HCT116 (cell line): ENCODE measurements at regions not wholly inside any gene's neighbourhood (a gene's known extent, or its start where the extent isn't known, plus 50 kb on each side); places are given as distances from the start of the nearest gene placed in this dataset.

ENCODE experiments used
- ATAC-seq: fragments of 200-7000 bp; cut with Tn5 transposase; 2 replicates; pipeline ENCODE4 v1.9.1; 2020; ENCODE audit warnings: mild to moderate bottlenecking, moderate library complexity
- BruUV-seq: library from RNA; stranded (reverse); fragments of 400-500 nt; replicated peaks from 2 replicates; lab custom pipeline; 2021; lab: Mats Ljungman, UMichigan
- CTCF ChIA-PET: fragments of 300-600 bp; sonication (Branson Sonifier 250); formaldehyde crosslinking; loops from one replicate; lab custom pipeline; 2021; ENCODE audit warnings: antibody characterized with exemption; lab: Charles Lee
- POLR2A ChIA-PET: fragments of 300-600, 350-600 bp; sonication (Branson Sonifier 250); formaldehyde crosslinking; loops from one replicate; lab custom pipeline; 2021; ENCODE audit warnings: antibody characterized with exemption; lab: Charles Lee
- RAD21 ChIA-PET, 2 experiments: fragments of 300-600 bp; sonication (Branson Sonifier 250); formaldehyde crosslinking; loops; one replicate each; lab custom pipeline; 2023; ENCODE audit warnings: low total read pairs in 2 of 2; ENCODE audit not compliant: uncharacterized antibody in 2 of 2, unreplicated experiment in 2 of 2, low non-redundant PET in 1 of 2; lab: Charles Lee
- DNase-seq: peaks from one replicate; pipeline ENCODE4 v3.0.0-alpha.2; 2010; ENCODE audit warnings: low read depth, low spot score
- H2AFZ ChIP-seq: fragments of 200-600 bp; shearing (Covaris generic), sonication (generic); 2 replicates; pipeline ENCODE4 v1.6.1; 2017; ENCODE audit warnings: low read depth, mixed run types, mixed read lengths, antibody characterized with exemption, low read length; ENCODE audit not compliant: poor library complexity, severe bottlenecking
- H3K27ac ChIP-seq: 2 replicates; pipeline ENCODE4 v1.5.1; 2012; ENCODE audit warnings: low read depth, low read length
- H3K27me3 ChIP-seq: fragments of 200-600 bp; sonication (generic); 2 replicates; pipeline ENCODE4 v1.6.1; 2016; ENCODE audit warnings: mixed run types, low read length, mixed read lengths; ENCODE audit not compliant: insufficient read depth
- H3K36me3 ChIP-seq, 2 experiments: fragments of 200-500 bp in 1 of 2; fragments of 200-600 bp in 1 of 2; sonication (Bioruptor generic) in 1 of 2; sonication (generic) in 1 of 2; 2 replicates each; pipeline versions ENCODE4 v1.5.1 to v1.6.1; 2014 to 2016; ENCODE audit warnings: low read length in 2 of 2, inconsistent platforms in 1 of 2, mixed read lengths in 1 of 2, mixed run types in 1 of 2; ENCODE audit not compliant: insufficient read depth in 2 of 2, control insufficient read depth in 1 of 2
- H3K4me1 ChIP-seq, 2 experiments: fragments of 200-600 bp in 1 of 2; sonication (generic) in 1 of 2; 2 replicates each; pipeline versions ENCODE4 v1.5.1 to v1.6.1; 2012 to 2017; ENCODE audit warnings: low read length in 2 of 2, inconsistent platforms in 1 of 2, mild to moderate bottlenecking in 1 of 2, mixed read lengths in 1 of 2, mixed run types in 1 of 2, moderate library complexity in 1 of 2; ENCODE audit not compliant: insufficient read depth in 2 of 2, control insufficient read depth in 1 of 2
- H3K4me2 ChIP-seq: fragments of 200-600 bp; sonication (generic); 2 replicates; pipeline ENCODE4 v1.6.1; 2017; ENCODE audit warnings: mixed run types, low read length, mixed read lengths
- H3K4me3 ChIP-seq, 2 experiments: fragments of 200-600 bp in 1 of 2; sonication (generic) in 1 of 2; replicated peaks in 1 of 2; 2 replicates each; pipeline ENCODE4 v1.5.1; 2011 to 2016; ENCODE audit warnings: low read length in 2 of 2, control low read depth in 1 of 2, low read depth in 1 of 2, mild to moderate bottlenecking in 1 of 2, mixed read lengths in 1 of 2, mixed run types in 1 of 2
- H3K79me2 ChIP-seq: fragments of 200-600 bp; sonication (generic); 2 replicates; pipeline ENCODE4 v1.6.1; 2017; ENCODE audit warnings: mild to moderate bottlenecking, mixed run types, low read length, moderate library complexity, mixed read lengths; ENCODE audit not compliant: insufficient read depth
- H3K9ac ChIP-seq: fragments of 200-600 bp; sonication (generic); 2 replicates; pipeline ENCODE4 v1.6.1; 2016; ENCODE audit warnings: low read length, mixed read lengths
- H3K9me2 ChIP-seq: fragments of 200-600 bp; sonication (generic), shearing (Covaris generic); 2 replicates; pipeline ENCODE4 v1.6.1; 2017; ENCODE audit warnings: mixed run types, mild to moderate bottlenecking, moderate library complexity; ENCODE audit not compliant: insufficient read depth
- H3K9me3 ChIP-seq, 2 experiments: fragments of 200-500 bp in 1 of 2; fragments of 200-600 bp in 1 of 2; sonication (Bioruptor generic) in 1 of 2; sonication (generic) in 1 of 2; 2 replicates each; pipeline ENCODE4 v1.6.1; 2014 to 2017; ENCODE audit warnings: low read length in 2 of 2, mixed read lengths in 2 of 2, inconsistent platforms in 1 of 2, low read depth in 1 of 2, mild to moderate bottlenecking in 1 of 2, mixed run types in 1 of 2, moderate library complexity in 1 of 2; ENCODE audit not compliant: control insufficient read depth in 1 of 2, insufficient read depth in 1 of 2
- H4K20me1 ChIP-seq: fragments of 200-600 bp; sonication (generic), shearing (Covaris generic); 2 replicates; pipeline ENCODE4 v1.6.1; 2017; ENCODE audit warnings: mixed run types, mild to moderate bottlenecking, moderate library complexity; ENCODE audit not compliant: insufficient read depth
- CBX3 ChIP-seq: IDR thresholded peaks from 2 replicates; pipeline ENCODE4 v1.6.1; 2012; ENCODE audit warnings: low read depth
- CEBPB ChIP-seq: IDR thresholded peaks from 2 replicates; pipeline ENCODE4 v1.6.1; 2012; ENCODE audit warnings: low read depth
- CTCF ChIP-seq, 3 experiments: fragments of 200-600 bp in 1 of 3; sonication (generic) in 1 of 3; IDR thresholded peaks in 2 of 3; conservative IDR thresholded peaks in 1 of 3; 2 replicates each; pipeline ENCODE4 v1.5.1; 2012 to 2017; ENCODE audit warnings: low read depth in 2 of 3, low read length in 2 of 3, antibody characterized with exemption in 1 of 3, borderline replicate concordance in 1 of 3, control low read depth in 1 of 3, mild to moderate bottlenecking in 1 of 3, mixed read lengths in 1 of 3, mixed run types in 1 of 3, moderate library complexity in 1 of 3; ENCODE audit not compliant: insufficient read depth in 1 of 3
- EGR1 ChIP-seq: IDR thresholded peaks from 2 replicates; pipeline ENCODE4 v1.6.1; 2012; ENCODE audit warnings: low read depth
- EZH2phosphoT487 ChIP-seq: fragments of 200-600 bp; IDR thresholded peaks from 2 replicates; pipeline ENCODE4 v1.6.1; 2018; ENCODE audit warnings: antibody characterized with exemption, borderline replicate concordance
- FOSL1 ChIP-seq: IDR thresholded peaks from 2 replicates; pipeline ENCODE4 v1.6.1; 2012; ENCODE audit warnings: low read depth
- JUND ChIP-seq: IDR thresholded peaks from 2 replicates; pipeline ENCODE4 v1.6.1; 2012
- RAD21 ChIP-seq: IDR thresholded peaks from 2 replicates; pipeline ENCODE4 v1.6.1; 2012; ENCODE audit warnings: low read depth, mild to moderate bottlenecking
- SIN3A ChIP-seq: IDR thresholded peaks from 2 replicates; pipeline ENCODE4 v1.6.1; 2012; ENCODE audit warnings: low read depth
- SRF ChIP-seq: IDR thresholded peaks from 2 replicates; pipeline ENCODE4 v1.6.1; 2012; ENCODE audit warnings: low read depth
- YY1 ChIP-seq: IDR thresholded peaks from 2 replicates; pipeline ENCODE4 v1.6.1; 2011; ENCODE audit warnings: low read length, low read depth, moderate library complexity, mild to moderate bottlenecking; ENCODE audit not compliant: insufficient replicate concordance; ENCODE audit errors: extremely low read depth
- ZBTB33 ChIP-seq: IDR thresholded peaks from 2 replicates; pipeline ENCODE4 v1.6.1; 2011; ENCODE audit warnings: mild to moderate bottlenecking, low read length, moderate library complexity; ENCODE audit not compliant: insufficient replicate concordance; ENCODE audit errors: extremely low read depth
- ZFX ChIP-seq: fragments of 450-650 bp; IDR thresholded peaks from 2 replicates; pipeline ENCODE4 v1.6.1; 2017
- intact Hi-C: fragments of 100-400 bp; cut with micrococcal nuclease; formaldehyde crosslinking; loops from 2 replicates; pipeline ENCODE4 v1.10.0; 2022
- TF ChIP-seq, protein P1 (sequence below): IDR thresholded peaks from 2 replicates; pipeline ENCODE4 v1.6.1; 2012

GRCh38 chr1:98253145-98253544, 332.3 kb upstream of the DPYD start:
- RAD21 ChIA-PET = no interaction called here
- Histone ChIP-seq H3K9me2 (no peaks in the 10 kb centered on the region), H3K4me1 (no peaks in the 10 kb centered on the region), H2AFZ (no peak overlapping the region), H3K27me3 (no peaks in the 10 kb centered on the region), H3K9me3 (no peaks in the 10 kb centered on the region), H3K79me2 (no peaks in the 10 kb centered on the region), H3K4me2 (no peak overlapping the region), H4K20me1 (no peaks in the 10 kb centered on the region), H3K27ac (no peak overlapping the region), H3K9ac (no peak overlapping the region), H3K4me3 (no peak overlapping the region), H3K36me3 (no peaks in the 10 kb centered on the region)
- POLR2A ChIA-PET = no interaction called here
- no peak for DNase-seq
- ATAC-seq = no peak
- TF ChIP-seq EGR1 = no peak
- TF ChIP-seq EZH2phosphoT487 = no peak
- no peak for TF ChIP-seq SIN3A
- TF ChIP-seq CBX3 = no peak
- TF ChIP-seq FOSL1 = no peak
- TF ChIP-seq SRF = no peak
- TF ChIP-seq, protein P1, sequence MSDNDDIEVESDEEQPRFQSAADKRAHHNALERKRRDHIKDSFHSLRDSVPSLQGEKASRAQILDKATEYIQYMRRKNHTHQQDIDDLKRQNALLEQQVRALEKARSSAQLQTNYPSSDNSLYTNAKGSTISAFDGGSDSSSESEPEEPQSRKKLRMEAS = no peak
- no peak for TF ChIP-seq ZFX
- no TSS peak for BruUV-seq
- intact Hi-C loops = no loop called here
- CTCF ChIA-PET = no interaction called here

DNA sequence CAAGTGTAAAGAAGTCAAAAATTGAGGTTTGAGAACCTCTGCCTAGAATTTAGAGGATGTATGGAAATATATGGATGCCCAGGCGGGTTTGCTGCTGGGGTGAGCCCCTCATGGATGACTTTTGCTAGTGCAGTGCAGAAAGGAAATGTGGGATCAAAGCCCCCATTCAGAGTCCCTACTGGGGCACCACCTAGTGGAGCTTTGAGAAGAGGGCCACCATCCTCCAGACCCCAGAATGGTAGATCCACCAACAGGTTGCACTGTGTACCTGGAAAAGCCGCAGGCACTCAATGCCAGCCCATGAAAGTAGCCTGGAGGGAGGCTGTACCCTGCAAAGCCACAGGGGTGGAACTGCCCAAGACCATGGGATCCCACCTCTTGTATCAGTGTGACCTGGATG, 330.7 kb upstream of the DPYD start:
- peak; percentile 38; the same call in 1 of the 2 replicates for ATAC-seq
- no peak overlapping the region for H2AFZ ChIP-seq
- H3K36me3 ChIP-seq = no peaks in the 10 kb centered on the region
- H3K4me3 ChIP-seq = no peak overlapping the region
- H4K20me1 ChIP-seq = no peaks in the 10 kb centered on the region
- intact Hi-C loops = no loop called here
- no peaks in the 10 kb centered on the region for H3K79me2 ChIP-seq
- no peak for DNase-seq
- H3K4me2 ChIP-seq = no peak overlapping the region
- ChIA-PET POLR2A (no interaction called here), CTCF (no interaction called here), RAD21 (no interaction called here)
- H3K9me2 ChIP-seq = no peaks in the 10 kb centered on the region
- H3K27me3 ChIP-seq = no peaks in the 10 kb centered on the region
- no peaks in the 10 kb centered on the region for H3K4me1 ChIP-seq
- no peaks in the 10 kb centered on the region for H3K9me3 ChIP-seq
- TF ChIP-seq EZH2phosphoT487 = no peak
- TF ChIP-seq CTCF (IDR thresholded peaks at IDR 0.05 in 2 of 3, conservative IDR thresholded peaks at IDR 0.05 in 1 of 3; ENCODE audit: borderline replicate concordance in 1 of 3, insufficient read depth in 1 of 3, low read depth in 2 of 3, low read length in 2 of 3) = peak; percentile 23 to 36 (median 29); a peak in 4 of 6 replicates
- peak; percentile 18; the same call in 1 of the 2 replicates for TF ChIP-seq RAD21
- TF ChIP-seq ZBTB33 = no peak
- no peak for TF ChIP-seq YY1
- TF ChIP-seq EGR1 = no peak
- TF ChIP-seq CEBPB = no peak
- no peak for TF ChIP-seq FOSL1
- TF ChIP-seq JUND = no peak
- H3K9ac ChIP-seq = no peak overlapping the region
- H3K27ac ChIP-seq = no peak overlapping the region
- no TSS peak for BruUV-seq
